Aorta (tissue), 5 donors: ENCODE measurements at regions not wholly inside any gene's neighbourhood (a gene's known extent, or its start where the extent isn't known, plus 50 kb on each side); places are given as distances from the start of the nearest gene placed in this dataset.

Experiments
- ATAC-seq: fragments of 200-7000 bp; cut with Tn5 transposase; one replicate; pipeline ENCODE4 v1.9.1; 2022; ENCODE audit warnings: moderate library complexity; ENCODE audit not compliant: low FRiP score
- DNase-seq, 2 donors: peaks; one replicate each; pipeline ENCODE4 v3.0.0-alpha.2; 2020
- H3K27ac ChIP-seq, 2 donors: one replicate each; pipeline ENCODE4 v1.5.1; 2013; ENCODE audit warnings: low read length in 2 of 2, mild to moderate bottlenecking in 2 of 2, moderate library complexity in 2 of 2, control low read depth in 1 of 2, inconsistent platforms in 1 of 2, low read depth in 1 of 2
- H3K27me3 ChIP-seq, 2 donors: one replicate each; pipeline ENCODE4 v1.6.1; 2013; ENCODE audit warnings: control low read depth in 1 of 2, low read length in 1 of 2, mild to moderate bottlenecking in 1 of 2, moderate library complexity in 1 of 2; ENCODE audit not compliant: insufficient read depth in 2 of 2, control insufficient read depth in 1 of 2
- H3K36me3 ChIP-seq, 2 donors: one replicate each; pipeline ENCODE4 v1.6.1; 2013; ENCODE audit warnings: control low read depth in 1 of 2, low read length in 1 of 2, mild to moderate bottlenecking in 1 of 2; ENCODE audit not compliant: insufficient read depth in 2 of 2, control insufficient read depth in 1 of 2
- H3K4me1 ChIP-seq, 2 donors: one replicate each; pipeline ENCODE4 v1.6.1; 2013; ENCODE audit warnings: low read length in 2 of 2, control low read depth in 1 of 2, mild to moderate bottlenecking in 1 of 2, moderate library complexity in 1 of 2; ENCODE audit not compliant: insufficient read depth in 2 of 2, control insufficient read depth in 1 of 2
- H3K4me3 ChIP-seq, 2 donors: one replicate each; pipeline ENCODE4 v1.5.1; 2013; ENCODE audit warnings: low read length in 2 of 2, control low read depth in 1 of 2, mild to moderate bottlenecking in 1 of 2
- H3K9me3 ChIP-seq: one replicate; pipeline ENCODE4 v1.6.1; 2013; ENCODE audit warnings: mild to moderate bottlenecking, low read length; ENCODE audit not compliant: control insufficient read depth
- WGBS, 2 donors: extraction: QIAGEN DNeasy Blood & Tissue Kit; methylation state at CpG; one replicate each; pipeline ENCODE4 v1.1.7; 2013; 5-methylcytosine and 5-hydroxymethylcytosine counted together
- intact Hi-C, 2 donors: fragments of 100-400 bp; cut with DNase I; formaldehyde crosslinking; loops; one replicate each; pipeline versions ENCODE4 v1.14.2 to v1.15.0; 2022
- donor health status: healthy with polysubstance abuse.
- donor health status: Bipolar disorder and iron deficiency.
- donor health status: DM: no; HTN: no; CAD: no.
- donor health status: DM: no; HTN: no; CAD: no.
- donor health status: DM: yes; HTN: yes; CAD: no.

DNA sequence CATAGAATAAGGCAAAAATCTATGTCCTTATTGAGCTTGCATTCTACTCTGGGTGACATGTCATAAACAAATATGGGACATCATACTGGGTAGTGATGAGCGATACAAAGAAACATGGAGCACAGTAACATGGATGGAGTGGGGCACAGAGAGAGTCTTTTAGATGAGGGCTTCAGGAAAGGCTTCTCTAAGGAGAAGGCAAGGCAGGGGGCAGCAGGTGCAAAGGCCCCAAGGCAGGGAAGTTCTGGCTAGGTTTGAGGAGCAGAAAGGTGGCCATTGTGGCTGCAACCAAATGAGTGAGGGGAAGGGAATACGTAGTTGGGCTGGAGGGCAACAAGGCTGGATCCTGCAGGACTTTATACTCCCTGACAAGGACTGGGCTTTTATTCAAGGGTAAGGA is 211.4 kb downstream of the HERPUD2 start:
- H3K27me3 ChIP-seq, result peaks cover 0 to 2% of the 10 kb centered on the region in 2 donors
- intact Hi-C loops, result no loop called here
- no peak for DNase-seq
- no peak for ATAC-seq
- 93 to 95% methylated on average over 2 of the region's 2 CpGs for WGBS, 2 donors
- no peak overlapping the region for H3K4me3 ChIP-seq
- no peaks in the 10 kb centered on the region for H3K36me3 ChIP-seq
- H3K9me3 ChIP-seq, result no peaks in the 10 kb centered on the region
- H3K27ac ChIP-seq, result no peak overlapping the region
- no peaks in the 10 kb centered on the region for H3K4me1 ChIP-seq

DNA sequence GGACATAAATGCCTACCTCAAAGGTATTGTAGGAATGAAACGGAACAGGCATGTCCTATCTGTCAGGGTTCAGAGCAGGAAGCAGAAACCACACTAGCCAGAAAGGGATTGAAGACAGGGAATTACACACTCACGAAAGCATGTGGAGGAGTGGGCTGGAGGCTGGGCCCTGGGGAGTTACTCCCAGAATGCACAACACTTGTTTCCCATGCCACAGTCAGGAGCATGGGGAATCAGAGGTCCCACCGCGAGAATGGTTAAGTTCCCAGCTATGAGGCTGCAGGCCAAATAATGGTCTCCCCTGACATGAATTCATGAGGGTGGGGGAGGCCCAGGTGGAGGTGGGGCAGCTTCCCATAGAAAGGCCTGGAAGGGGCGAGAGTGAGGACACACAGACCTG is 212.7 kb downstream of the HERPUD2 start:
- Histone ChIP-seq H3K4me1 (no peaks in the 10 kb centered on the region), H3K4me3 (no peak overlapping the region), H3K27ac (no peak overlapping the region), H3K27me3 (peaks cover 0 to 2% of the 10 kb centered on the region in 2 donors), H3K9me3 (no peaks in the 10 kb centered on the region), H3K36me3 (no peaks in the 10 kb centered on the region)
- no peak for DNase-seq
- no peak for ATAC-seq
- intact Hi-C loops, result no loop called here
- 35 to 36% methylated on average over 5 of the region's 5 CpGs for WGBS, 2 donors

GRCh38 chr7:35480806-35481205 is 214.1 kb downstream of the HERPUD2 start:
- H3K4me1 ChIP-seq, result no peaks in the 10 kb centered on the region
- H3K27ac ChIP-seq, result no peak overlapping the region
- no peaks in the 10 kb centered on the region for H3K36me3 ChIP-seq
- H3K4me3 ChIP-seq, result no peak overlapping the region
- DNase-seq (no peak), ATAC-seq (no peak)
- intact Hi-C loops, result no loop called here
- 45 to 46% methylated on average over 3 of the region's 3 CpGs for WGBS, 2 donors
- H3K9me3 ChIP-seq, result no peaks in the 10 kb centered on the region
- H3K27me3 ChIP-seq, result peaks cover 0 to under 1% of the 10 kb centered on the region in 2 donors

- ATAC-seq (no peak), DNase-seq (no peak)
- WGBS, 2 donors, result 61 to 74% methylated on average over 6 of the region's 6 CpGs
- intact Hi-C loops, result no loop called here
- H3K9me3 ChIP-seq, result no peaks in the 10 kb centered on the region
- H3K27me3 ChIP-seq, result no peaks in the 10 kb centered on the region
- no peak overlapping the region for H3K27ac ChIP-seq
- H3K4me3 ChIP-seq, result no peak overlapping the region
- no peaks in the 10 kb centered on the region for H3K36me3 ChIP-seq
- no peaks in the 10 kb centered on the region for H3K4me1 ChIP-seq
Observed at GRCh38 chr7:35477609-35478008, 217.3 kb downstream of the HERPUD2 start.

- no peaks in the 10 kb centered on the region for H3K36me3 ChIP-seq
- no peak for ATAC-seq
- no peaks in the 10 kb centered on the region for H3K4me1 ChIP-seq
- no peaks in the 10 kb centered on the region for H3K9me3 ChIP-seq
- intact Hi-C loops, result no loop called here
- no peaks in the 10 kb centered on the region for H3K27me3 ChIP-seq
- no peak overlapping the region for H3K27ac ChIP-seq
- H3K4me3 ChIP-seq, result no peak overlapping the region
- DNase-seq, result no peak
- WGBS, 2 donors, result 79 to 82% methylated on average over 1 of the region's 1 CpG
Observed at GRCh38 chr7:35474100-35474499, 220.2 kb upstream of the TBX20 start.

DNA sequence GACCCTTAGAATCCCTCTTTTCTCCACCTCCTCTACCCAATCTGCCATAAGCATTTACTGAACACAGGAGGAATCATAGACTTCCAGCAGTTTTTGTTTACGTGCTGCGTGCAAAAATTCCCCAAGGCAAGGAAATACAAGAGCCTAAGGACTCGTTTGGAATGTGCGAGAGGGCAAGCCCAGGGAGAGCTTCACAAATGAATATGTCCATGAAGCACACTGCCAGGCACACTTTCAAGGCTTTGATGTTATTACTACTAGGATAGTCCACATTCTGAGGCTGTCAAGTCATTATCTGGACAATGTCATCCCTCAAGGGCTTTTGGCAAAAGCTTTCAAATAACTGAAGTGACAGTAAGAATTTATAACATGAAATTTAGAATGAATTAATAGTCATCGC is 214.7 kb upstream of the TBX20 start:
- DNase-seq, result no peak
- WGBS, 2 donors, result 45 to 58% methylated on average over 5 of the region's 5 CpGs
- H3K36me3 ChIP-seq, result no peaks in the 10 kb centered on the region
- H3K4me1 ChIP-seq, result no peaks in the 10 kb centered on the region
- intact Hi-C loops, result no loop called here
- no peak for ATAC-seq
- no peaks in the 10 kb centered on the region for H3K27me3 ChIP-seq
- H3K4me3 ChIP-seq, result no peak overlapping the region
- H3K27ac ChIP-seq, result no peak overlapping the region
- H3K9me3 ChIP-seq, result no peaks in the 10 kb centered on the region

DNA sequence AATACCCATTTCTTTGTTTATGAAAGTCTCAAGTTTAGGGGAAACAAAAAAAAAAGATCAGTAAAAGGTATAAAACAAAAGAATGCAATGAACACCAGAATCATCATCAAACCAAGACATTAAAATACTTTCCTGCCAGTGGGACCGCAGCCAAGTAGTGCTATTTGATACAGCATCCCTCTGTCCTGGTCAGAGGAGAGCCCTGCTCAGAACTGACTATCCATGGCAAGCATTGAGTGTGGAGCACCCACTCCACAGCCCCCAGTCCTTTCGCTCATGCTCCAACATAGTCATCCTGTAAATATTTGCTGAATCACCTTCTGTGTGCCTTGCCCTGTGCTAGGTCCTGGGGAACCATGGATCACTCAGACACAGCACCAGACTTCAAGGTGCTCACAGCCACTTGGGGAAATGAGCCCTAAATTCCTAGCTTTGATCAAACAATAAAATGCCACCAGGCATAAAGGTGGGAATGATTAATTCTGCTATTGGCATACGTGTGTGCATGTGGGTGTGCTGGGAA is 213.6 kb upstream of the TBX20 start:
- H3K27me3 ChIP-seq, result no peaks in the 10 kb centered on the region
- ATAC-seq (no peak), DNase-seq (no peak)
- H3K4me3 ChIP-seq, result no peak overlapping the region
- intact Hi-C loops, result no loop called here
- no peaks in the 10 kb centered on the region for H3K9me3 ChIP-seq
- H3K36me3 ChIP-seq, result no peaks in the 10 kb centered on the region
- H3K27ac ChIP-seq, result no peak overlapping the region
- no peaks in the 10 kb centered on the region for H3K4me1 ChIP-seq
- WGBS, 2 donors, result 77 to 80% methylated on average over 3 of the region's 3 CpGs

GRCh38 chr7:35465791-35466336 is 212.0 kb upstream of the TBX20 start:
- no peak for ATAC-seq

DNA sequence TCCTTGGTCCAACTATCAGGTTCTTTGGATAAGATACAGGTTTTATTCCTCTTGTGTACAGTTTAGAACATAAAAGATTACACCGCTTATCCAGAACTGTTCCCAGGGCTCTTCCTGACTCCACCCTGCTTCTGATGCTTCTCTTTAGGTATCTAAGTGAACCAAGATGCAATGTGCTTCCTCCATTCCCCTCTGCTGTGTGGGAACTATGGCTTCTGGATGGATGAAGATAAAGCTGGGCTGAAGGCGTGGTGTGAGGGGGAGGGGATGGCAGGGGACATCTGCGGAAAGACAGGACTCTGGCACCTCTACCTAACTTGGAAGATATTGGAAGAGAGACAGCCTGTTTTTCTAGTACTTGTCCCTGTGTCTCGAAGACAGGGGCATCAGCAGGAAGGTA is 209.9 kb upstream of the TBX20 start:
- no peaks in the 10 kb centered on the region for H3K36me3 ChIP-seq
- no peaks in the 10 kb centered on the region for H3K9me3 ChIP-seq
- DNase-seq, result no peak
- no peak overlapping the region for H3K4me3 ChIP-seq
- 61 to 75% methylated on average over 4 of the region's 4 CpGs for WGBS, 2 donors
- no peaks in the 10 kb centered on the region for H3K4me1 ChIP-seq
- no peak overlapping the region for H3K27ac ChIP-seq
- ATAC-seq, result no peak
- intact Hi-C loops, result no loop called here
- no peaks in the 10 kb centered on the region for H3K27me3 ChIP-seq

More at GRCh38 chr7:35465791-35466336, 212.0 kb upstream of the TBX20 start:
- no peaks in the 10 kb centered on the region for H3K9me3 ChIP-seq
- no peak for DNase-seq
- no peaks in the 10 kb centered on the region for H3K4me1 ChIP-seq
- intact Hi-C loops, result no loop called here
- H3K27me3 ChIP-seq, result no peaks in the 10 kb centered on the region
- no peak overlapping the region for H3K4me3 ChIP-seq
- WGBS, 2 donors, result 12 to 14% methylated on average over 18 of the region's 18 CpGs
- H3K27ac ChIP-seq, result no peak overlapping the region
- H3K36me3 ChIP-seq, result no peaks in the 10 kb centered on the region
